ENCODE measurements at regions not wholly inside any gene's neighbourhood (a gene's known extent, or its start where the extent isn't known, plus 50 kb on each side); places are given as distances from the start of the nearest gene placed in this dataset.
A peak's percentile ranks its signal among the peaks of the same experiment; 100 is the strongest.
"Not testable (repeated sequence)": the region's sequence is repeated elsewhere in the genome, so short reads cannot be mapped to it uniquely, and the experiment has no call there.

DNA sequence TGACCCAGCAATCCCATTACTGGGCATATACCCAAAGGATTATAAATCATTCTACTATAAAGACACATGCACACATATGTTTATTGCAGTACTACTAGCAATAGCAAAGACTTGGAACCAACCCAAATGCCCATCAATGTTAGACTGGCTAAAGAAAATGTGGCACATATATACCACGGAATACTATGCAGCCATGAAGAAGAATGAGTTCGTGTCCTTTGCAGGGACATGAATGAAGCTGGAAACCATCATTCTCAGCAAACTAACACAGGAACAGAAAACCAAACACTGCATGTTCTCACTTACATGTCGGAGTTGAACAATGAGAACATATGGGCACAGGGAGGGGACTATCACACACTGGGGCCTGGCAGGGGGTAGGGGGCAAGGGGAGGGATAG lies 183.0 kb downstream of the HACE1 start:
- DNase-seq (ENCODE audit: low read depth): not testable (repeated sequence)

DNA sequence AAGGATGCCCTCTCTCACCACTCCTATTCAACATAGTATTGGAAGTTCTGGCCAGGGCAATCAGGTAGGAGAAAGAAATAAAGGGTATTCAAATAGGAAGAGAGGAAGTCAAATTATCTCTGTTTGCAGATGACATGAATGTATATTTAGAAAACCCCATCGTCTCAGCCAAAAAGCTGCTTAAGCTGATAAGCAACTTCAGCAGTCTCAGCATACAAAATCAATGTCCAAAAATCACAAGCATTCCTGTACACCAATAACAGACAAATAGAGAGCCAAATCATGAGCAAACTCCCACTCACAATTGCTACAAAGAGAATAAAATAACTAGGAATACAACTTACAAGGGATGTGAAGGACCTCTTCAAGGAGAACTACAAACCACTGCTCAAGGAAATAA lies 184.6 kb downstream of the HACE1 start:
- not testable (repeated sequence) for DNase-seq (ENCODE audit: low read depth)

DNA sequence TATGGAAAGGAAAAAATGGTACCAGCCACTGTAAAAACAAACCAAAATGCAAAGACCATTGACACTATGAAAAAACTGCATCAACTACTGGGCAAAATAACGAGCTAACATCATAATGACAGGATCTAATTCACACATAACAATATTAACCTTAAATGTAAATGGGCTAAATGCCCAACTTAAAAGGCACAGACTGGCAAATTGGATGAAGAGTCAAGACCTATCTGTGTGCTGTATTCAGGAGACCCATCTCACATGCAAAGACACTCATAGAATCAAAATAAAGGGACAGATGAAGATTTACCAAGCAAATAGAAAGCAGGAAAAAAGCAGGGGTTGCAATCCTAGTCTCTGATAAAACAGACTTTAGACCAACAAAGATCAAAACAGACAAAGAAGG lies 186.6 kb downstream of the HACE1 start:
- not testable (repeated sequence) for DNase-seq (ENCODE audit: low read depth)

DNA sequence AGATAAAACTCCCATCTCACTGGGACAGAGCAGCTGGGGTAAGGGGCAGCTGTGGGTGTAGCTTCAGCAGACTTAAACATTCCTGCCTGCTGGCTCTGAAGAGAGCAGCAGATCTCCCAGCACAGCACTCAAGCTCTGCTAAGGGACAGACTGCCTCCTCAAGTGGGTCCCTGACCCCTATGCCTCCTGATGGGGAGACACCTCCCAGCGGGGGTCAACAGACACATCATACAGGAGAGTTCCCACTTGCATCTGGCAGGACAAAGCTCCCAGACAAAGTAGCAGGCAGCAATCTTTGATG lies 188.2 kb downstream of the HACE1 start:
- not testable (repeated sequence) for DNase-seq (ENCODE audit: low read depth)

DNA sequence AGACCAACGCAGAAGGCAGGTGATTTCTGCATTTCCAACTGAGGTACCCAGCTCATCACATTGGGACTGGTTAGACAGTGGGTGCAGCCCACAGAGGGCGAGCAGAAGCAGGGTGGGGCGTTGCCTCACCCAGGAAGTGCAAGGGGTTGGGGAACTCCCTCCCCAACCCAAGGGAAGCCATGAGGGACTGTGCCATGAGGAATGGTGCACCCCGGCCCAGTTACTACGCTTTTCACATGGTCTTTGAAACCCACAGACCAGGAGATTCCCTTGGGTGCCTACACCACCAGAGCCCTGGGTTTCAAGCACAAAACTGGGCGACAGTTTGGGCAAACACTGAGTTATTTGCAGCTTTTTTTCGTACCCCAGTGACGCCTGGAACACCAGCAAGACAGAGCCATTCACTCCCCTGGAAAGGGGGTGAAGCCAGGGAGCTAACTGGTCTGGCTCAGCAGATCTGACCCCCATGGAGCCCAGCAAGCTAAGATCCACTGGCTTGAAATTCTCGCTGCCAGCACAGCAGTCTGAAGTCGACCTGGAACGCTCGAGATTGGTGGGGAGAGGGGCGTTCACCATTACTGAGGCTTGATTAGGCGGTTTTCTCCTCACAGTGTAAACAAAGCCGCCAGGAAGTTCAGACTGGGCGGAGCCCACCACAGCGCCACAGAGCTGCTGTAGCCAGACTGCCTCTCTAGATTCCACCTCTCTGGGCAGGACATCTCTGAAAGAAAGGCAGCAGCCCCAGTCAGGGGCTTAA lies 188.7 kb downstream of the HACE1 start:
- DNase-seq (ENCODE audit: low read depth): not testable (repeated sequence)

DNA sequence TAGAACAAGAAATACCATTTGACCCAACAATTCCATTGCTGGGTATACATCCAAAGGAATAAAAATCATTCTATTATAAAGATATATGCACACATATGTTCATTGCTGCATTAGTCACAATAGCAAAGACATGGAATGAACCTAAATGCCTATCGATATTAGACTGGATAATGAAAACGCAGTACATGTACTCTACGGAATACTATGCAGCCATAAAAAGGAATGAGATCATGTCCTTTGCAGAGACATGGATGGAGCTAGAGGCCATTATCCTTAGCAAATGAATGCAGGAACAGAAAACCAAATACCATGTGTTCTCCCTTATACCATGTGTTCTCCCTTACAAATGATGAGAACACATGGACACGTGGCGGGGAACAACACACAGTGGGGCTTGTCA lies 190.2 kb downstream of the HACE1 start:
- no peak for DNase-seq (ENCODE audit: low read depth)

DNA sequence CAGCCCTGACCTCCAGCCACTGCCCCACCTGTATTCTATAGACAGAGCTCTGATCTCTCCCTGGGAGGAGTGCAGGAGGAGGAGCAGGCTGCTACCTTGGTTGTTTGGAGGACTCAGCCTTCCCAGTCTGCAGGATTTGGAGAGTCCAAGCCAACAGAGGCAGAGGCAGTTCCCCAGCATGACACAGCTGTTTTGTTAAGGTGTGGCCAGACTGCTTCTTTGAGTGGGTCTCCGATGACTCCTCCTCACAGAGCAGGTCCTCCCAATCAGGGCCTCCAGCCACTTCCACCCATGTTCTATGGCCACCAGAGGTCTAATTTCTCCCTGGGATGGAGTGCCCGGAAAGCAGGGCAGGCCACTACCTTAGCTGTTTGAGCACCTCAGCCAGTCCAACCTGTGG lies 203.5 kb downstream of the HACE1 start:
- DNase-seq (ENCODE audit: low read depth): no peak

DNA sequence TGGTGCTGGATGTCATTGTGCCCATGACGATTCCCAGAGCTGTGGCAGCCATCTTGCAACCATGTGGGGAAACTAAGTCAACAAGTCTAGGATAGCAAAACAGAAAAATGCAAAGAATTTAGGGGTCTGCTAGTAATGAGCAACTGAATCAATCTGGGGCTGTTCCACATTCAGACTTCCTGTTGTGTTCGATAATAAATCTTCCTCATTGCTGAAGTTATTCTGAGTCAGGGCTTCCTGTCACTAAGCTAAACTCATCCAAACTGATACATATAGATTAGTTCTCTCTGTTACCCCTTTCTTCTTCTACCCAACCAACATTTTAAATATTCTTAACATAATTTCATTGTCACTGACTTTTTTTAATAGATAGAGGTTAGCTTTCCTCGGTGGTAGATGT lies 205.9 kb downstream of the HACE1 start:
- DNase-seq (ENCODE audit: low read depth): no peak

DNA sequence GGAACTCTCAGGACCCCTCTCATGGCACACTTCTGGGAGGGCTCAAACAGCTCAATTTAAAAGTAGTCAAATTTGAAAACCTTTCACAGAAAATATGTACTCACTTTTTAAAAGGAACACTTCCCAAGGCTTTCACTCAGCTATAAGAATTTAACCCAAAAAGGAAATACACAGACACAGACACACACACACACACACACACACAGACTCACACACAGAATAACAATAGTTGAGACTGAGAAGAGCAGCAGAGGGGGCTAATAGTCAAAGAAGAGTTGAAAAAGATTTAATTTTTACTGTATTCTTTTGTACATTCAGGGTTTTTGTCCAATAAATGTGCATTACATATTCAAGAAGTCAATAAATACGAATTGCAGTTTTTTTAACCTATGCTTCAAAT lies 211.4 kb downstream of the HACE1 start:
- DNase-seq (ENCODE audit: low read depth): no peak

DNA sequence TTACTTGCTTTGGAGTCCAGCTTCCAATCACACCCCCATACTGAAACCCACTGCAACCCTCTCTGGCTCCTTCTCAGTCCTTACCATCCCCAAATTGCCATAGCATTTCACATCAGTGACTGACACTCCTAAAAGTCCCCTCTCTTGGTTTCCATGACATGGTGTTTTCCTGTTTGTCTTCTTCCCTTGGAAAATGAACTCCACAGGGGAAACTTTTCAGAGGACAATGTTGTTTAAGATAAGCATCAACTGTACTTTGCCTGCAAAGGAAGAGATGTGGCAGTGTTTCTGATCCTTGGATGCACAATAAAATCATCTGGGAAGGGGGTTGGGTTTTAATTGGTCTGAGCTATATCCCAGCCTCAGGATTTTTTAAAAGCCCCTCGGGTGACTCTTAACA lies 214.9 kb downstream of the HACE1 start:
- DNase-seq (ENCODE audit: low read depth): no peak

DNA sequence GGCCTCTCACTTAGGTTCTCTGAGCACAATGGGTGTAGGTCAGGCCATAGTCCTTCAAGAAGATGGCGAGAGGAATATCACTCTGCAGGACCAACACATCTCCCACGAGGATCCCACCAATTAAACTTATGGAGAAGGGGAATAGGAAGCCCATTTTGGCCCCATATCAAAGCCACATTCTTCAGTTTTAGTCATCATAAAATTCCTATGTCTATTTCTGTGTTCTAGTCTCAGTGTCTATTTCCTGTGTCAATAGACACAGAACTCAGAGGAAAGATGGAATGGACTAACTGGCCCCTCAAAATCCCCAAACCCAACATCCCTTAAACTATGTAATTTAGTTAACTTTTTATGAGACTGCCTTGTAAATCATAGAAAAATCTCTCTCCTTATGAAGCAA lies 216.8 kb downstream of the HACE1 start:
- peak; percentile 12 for DNase-seq (ENCODE audit: low read depth)

DNA sequence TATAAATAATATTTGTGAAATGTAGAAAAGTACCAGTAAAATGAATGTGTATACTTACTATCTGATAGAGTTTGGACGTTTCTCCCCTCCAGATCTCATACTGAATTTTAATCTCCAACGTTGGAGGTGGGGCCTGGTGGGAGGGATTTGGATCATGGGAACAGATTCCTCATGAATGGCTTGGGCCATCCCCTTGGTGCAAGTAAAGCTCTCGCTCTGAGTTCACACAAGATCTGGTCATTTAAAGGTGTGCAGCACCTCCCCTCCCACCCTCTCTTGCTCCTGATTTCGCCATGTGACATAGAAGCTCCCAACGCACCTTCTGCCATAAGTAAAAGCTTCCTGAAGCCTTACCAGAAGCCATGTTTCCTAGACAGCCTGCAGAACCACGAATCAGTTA lies 219.0 kb downstream of the HACE1 start:
- DNase-seq (ENCODE audit: low read depth): no peak

DNA sequence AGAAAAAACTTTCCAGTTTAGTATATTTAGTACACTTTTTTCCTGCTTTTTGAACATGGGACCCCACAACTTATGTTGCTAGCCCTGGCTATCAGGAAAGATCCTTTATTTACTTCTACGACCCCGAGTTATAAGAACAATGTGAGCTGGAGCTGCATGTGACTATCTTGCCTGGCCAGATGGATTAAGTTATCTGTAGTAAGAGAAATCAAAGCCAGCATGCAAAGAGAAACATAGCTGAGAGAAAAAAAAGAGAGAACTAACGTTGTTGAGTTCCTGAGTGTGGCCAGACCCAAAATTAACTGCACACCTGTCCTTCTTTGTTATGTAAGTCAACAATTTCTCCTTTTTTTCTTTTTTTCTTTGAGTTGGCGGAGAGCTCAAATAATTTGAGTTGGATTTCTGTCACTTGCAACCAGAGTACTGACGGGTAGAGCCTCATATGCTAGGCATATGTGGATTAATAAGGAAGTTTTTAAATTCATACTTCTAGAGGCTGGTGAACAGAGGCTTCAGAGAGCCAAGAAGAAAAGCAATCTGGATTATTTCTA lies 219.5 kb downstream of the HACE1 start:
- DNase-seq (ENCODE audit: low read depth): no peak

DNA sequence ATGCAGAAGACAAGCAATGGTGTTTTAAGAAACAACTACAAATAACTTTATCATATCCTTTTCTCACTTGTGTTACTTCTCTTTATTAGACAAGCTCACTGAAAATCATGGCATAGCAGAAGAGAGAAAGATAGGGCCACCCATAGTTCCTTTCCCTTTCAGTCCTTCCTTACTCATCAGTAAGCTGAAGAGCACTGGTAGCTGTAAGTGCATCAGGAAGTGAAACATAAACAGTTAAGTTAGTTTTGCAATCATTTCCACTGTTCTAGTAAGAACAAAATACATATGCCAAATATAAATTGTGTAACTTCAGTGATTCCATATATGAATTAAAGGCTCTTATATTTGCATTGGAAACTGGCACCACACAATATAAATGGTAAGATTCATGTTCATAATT lies 220.1 kb downstream of the HACE1 start:
- no peak for DNase-seq (ENCODE audit: low read depth)

DNA sequence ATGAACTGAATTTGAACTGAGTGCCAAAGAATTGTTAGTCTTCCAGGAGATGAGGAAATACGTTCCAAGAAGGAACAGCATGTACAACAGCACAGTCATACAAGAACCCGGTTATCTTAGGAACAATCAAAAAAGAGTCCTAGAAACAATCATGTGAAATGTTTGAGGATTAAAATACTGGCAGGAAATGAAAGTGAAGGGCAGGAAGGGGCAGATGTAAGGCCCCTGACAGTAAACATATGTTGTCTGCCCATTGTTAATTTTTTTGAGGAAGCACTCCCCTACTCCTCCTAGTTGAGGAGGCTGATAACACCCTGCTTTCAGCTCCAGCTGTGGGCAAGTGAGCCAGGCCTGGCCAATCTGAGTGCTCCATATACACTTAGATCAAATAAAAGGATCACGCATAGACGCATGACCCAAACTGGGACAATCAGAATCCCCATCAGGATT lies 220.9 kb downstream of the HACE1 start:
- DNase-seq (ENCODE audit: low read depth): no peak

DNA sequence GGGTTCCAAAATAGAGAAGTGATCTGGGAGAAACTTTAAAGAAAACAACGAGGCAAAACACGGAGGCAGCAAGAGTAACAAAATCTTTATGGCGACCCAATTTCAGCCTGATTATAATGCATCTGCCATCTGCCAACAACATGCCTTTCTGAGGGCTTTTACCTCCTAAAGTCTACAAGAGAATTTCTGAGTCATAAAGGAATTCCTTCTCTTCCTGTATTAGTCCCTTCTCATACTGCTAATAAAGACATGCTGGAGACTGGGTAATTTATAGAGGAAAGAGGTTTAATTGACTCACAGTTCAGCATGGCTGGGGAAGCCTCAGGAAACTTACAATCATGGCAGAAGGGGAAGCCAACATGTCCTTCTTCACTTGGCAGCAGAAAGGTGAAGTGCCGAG lies 226.6 kb downstream of the HACE1 start:
- no peak for DNase-seq (ENCODE audit: low read depth)

DNA sequence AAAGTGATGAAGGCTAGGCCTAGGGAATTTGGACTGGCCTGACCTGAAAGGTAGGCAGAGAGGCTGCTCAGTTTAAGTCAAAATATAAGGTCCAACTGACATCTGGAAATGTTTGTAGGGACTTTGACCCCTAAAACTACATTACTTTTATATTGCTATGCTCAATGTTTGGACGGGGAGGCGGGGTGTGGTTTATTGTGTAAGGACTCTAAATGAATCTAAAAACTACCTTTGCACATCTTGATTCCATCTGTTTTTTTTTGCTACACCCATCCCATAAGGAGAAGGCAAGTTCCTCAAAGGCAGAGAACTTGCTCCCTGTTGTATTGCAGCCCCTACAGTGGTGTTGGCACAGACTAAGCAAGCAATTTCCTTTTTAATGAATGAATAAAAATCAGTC lies 227.1 kb downstream of the HACE1 start:
- no peak for DNase-seq (ENCODE audit: low read depth)

DNA sequence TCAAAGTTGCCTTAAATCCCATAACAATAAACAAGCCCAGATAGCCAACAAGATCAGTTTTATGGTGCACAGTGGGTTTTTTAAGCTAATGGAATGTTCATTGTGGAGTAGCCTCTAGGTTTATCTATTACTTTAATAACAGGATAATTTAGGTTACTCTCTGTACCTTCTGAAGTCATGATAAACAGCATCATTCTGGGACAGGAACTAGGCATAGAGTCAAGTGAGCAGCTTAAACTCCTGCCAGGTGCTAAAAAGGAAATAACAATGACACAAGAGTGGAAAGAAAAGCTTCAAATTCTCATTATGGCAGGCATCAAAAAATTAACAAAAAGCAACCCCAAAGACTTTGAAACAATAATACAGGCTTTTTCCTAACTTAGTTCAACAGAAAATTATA lies 228.8 kb downstream of the HACE1 start:
- no peak for DNase-seq (ENCODE audit: low read depth)

DNA sequence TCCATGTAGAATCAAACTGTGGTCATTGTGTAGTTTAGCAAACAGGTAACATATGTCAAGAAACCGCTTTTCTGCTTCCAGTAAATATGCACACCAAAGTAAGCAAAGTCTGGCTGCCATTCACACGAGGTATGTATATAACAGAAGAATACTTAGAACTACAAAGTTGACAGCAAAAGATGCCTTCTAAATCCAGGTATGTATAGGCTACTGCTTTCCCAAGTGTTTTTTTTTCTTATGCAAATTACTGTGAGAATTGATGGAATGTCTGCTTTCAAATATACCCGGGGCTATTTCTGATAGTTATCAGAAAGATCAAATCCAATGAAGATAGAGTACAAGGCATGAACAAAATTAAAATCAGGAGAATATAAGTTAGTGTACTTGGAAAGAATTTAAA lies 229.2 kb downstream of the HACE1 start:
- DNase-seq (ENCODE audit: low read depth): no peak

DNA sequence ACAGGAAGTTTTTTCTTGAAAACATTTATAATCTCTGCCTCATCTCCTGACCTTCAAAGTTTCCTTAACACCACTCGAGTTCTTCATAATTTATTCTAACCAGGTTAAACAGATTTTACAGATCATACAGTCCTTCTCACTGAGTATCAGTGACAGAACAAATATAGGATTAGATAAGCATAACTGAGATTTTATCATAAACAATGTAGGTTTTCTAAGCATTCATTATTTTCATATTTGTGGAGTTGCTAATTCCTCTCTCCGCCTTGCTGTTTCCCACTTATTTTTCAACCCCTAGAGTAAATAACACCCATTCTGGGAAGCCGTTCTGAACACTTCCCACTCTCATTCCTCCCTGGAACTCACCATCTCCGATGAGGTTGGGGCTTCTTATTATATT lies 229.9 kb downstream of the HACE1 start:
- no peak for DNase-seq (ENCODE audit: low read depth)

DNA sequence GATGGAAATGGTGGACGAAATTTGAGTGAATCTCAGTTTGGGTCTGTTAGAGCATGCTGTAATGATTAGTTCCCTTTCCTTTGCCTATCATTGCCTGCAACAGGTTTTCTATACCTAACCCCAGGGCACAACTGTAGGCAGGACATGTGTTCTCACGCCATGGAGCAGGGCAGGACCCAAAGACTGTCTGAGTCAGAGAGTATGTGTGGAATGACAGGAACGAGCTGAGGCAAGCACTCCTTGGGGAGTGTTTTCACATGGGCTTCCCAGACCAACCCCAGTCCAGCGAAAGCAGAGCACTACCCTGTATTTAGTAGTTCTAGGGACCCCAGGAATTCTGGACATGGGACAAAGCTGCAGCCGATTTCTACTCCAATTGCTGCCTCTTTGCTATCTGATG lies 234.2 kb downstream of the HACE1 start:
- DNase-seq (ENCODE audit: low read depth): peak; percentile 85

DNA sequence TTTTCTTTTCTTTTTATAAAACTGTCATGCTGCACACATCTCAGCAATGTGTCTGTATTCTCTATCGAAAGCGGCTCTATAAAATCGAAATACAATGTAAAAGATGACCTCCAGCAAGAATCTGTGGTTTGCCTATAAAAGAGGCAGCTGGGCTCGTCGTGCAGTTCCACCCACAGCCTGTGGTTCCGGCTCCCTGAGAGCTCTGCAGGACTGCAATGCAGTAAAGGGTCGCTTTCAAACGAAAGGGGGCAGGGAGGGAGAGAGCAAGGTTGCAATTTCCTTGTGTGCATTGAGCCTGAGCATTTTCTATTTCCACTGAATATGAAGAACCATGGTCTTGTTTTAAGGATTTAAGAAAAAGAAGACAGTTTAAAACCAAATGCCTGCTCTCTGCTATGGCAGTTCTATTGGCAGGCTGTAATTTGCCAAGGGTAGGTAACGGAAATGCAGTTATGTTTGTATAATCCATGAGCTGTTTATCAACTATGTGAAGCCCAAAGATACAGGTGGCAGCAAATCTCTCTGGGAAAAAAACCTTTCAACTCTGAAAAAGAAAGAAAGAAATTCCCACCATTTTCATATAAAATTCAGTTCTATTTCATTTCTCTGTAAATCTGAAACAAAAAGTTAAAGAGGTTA lies 236.5 kb downstream of the HACE1 start:
- peak; percentile 26 for DNase-seq (ENCODE audit: low read depth)

DNA sequence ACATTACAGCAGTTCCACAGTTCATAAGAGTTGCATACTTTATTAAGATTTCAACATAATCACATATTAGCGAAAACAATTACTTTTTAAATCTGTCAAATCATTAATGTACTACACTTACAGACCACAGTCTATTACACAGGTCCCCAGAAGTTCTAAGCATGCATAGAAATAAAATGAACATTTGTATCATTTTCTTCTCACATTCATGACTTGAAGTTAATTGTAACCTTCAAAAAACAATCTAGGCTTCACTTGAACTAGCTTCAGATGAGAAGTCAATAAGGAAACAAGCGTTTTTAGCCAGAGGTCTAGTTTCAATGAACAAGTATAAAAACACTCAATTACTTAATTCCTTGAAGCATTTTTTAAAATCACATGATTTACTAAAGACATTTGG lies 238.3 kb downstream of the HACE1 start:
- DNase-seq (ENCODE audit: low read depth): no peak
